DND-41 (cell line): ENCODE measurements at regions not wholly inside any gene's neighbourhood (a gene's known extent, or its start where the extent isn't known, plus 50 kb on each side); places are given as distances from the start of the nearest gene placed in this dataset.

Experiments
- EZH2 ChIP-seq: IDR thresholded peaks from 3 replicates; pipeline ENCODE4 v1.6.1; 2012; ENCODE audit warnings: borderline replicate concordance, low read depth, mild to moderate bottlenecking, moderate library complexity, low read length, inconsistent platforms; ENCODE audit not compliant: severe bottlenecking
- TF ChIP-seq, protein P1 (sequence below): IDR thresholded peaks from 2 replicates; pipeline ENCODE4 v1.5.1; 2012; ENCODE audit warnings: borderline replicate concordance, low read length, moderate library complexity, mild to moderate bottlenecking; ENCODE audit not compliant: poor library complexity, severe bottlenecking; ENCODE audit errors: extremely low read depth

DNA sequence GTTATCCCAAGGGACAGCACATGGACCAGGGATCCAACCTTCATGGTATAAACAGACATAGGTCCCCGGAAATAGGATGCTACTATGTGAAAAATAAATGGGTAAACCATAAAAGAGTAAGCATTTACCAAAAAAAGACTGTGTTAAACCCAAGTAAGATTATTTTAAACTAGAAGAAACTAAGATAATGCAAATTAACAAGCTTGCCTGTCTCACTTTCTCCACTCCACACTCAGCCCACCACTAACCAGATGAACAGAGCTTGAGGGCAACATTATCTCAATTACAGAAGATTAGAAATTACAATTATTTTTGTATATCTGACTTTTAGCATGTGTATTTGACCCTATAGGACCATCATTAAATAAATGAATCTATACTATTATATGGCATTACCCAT, 117.2 kb upstream of the CAV2 start:
- TF ChIP-seq, protein P1, sequence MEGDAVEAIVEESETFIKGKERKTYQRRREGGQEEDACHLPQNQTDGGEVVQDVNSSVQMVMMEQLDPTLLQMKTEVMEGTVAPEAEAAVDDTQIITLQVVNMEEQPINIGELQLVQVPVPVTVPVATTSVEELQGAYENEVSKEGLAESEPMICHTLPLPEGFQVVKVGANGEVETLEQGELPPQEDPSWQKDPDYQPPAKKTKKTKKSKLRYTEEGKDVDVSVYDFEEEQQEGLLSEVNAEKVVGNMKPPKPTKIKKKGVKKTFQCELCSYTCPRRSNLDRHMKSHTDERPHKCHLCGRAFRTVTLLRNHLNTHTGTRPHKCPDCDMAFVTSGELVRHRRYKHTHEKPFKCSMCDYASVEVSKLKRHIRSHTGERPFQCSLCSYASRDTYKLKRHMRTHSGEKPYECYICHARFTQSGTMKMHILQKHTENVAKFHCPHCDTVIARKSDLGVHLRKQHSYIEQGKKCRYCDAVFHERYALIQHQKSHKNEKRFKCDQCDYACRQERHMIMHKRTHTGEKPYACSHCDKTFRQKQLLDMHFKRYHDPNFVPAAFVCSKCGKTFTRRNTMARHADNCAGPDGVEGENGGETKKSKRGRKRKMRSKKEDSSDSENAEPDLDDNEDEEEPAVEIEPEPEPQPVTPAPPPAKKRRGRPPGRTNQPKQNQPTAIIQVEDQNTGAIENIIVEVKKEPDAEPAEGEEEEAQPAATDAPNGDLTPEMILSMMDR, result no peak
- no peak for TF ChIP-seq EZH2
